ENCODE measurements at regions not wholly inside any gene's neighbourhood (a gene's known extent, or its start where the extent isn't known, plus 50 kb on each side); places are given as distances from the start of the nearest gene placed in this dataset.

DNA sequence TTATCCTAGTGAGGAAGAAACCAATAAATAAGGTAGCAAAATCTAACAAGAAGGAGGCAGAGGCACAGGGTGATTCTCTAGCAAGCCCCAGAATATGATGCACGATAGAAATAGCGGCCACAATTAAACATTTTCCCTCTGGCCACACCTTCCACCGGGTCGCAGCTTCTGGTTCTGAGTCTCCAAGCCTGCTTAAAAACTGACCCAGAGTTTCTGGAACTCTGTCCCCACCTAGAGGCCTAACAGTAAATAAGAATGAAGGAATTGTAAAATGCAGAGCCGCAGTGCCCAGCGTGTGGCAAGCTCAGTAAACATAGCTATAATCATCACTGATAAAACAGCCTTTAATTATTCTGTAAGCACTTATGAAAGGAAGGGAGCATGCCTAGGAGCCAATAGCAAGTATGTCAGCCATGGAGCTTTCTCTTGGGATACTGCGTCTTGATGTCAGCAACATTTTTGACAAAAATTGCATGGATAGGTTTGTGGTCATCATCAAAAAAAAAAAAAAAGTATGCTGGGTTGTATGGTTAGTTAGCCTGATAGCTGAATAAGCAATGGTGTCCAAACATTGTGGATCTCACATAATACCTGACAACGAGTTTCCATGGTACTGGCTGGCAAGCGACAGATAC is 465.5 kb downstream of the DNAH5 start:
- Histone ChIP-seq H3K36me3 (ENCODE audit: insufficient read depth in 1 of 2, low read depth in 1 of 2) (no peaks in the 10 kb centered on the region), H3K4me1 (no peaks in the 10 kb centered on the region), H3K4me3 (no peak overlapping the region), H3K27ac (no peak overlapping the region), H3K27me3 (ENCODE audit: insufficient read depth in 3 of 3, low read length in 2 of 3) (no peaks in the 10 kb centered on the region), H3K9me3 (no peaks in the 10 kb centered on the region)
- DNase-seq = no peak
- WGBS, 3 donors = 31 to 33% (median 32%) methylated on average over 9 of the region's 9 CpGs
- intact Hi-C loops (cut with DNase I) = no loop called here
- TF ChIP-seq, protein P1, sequence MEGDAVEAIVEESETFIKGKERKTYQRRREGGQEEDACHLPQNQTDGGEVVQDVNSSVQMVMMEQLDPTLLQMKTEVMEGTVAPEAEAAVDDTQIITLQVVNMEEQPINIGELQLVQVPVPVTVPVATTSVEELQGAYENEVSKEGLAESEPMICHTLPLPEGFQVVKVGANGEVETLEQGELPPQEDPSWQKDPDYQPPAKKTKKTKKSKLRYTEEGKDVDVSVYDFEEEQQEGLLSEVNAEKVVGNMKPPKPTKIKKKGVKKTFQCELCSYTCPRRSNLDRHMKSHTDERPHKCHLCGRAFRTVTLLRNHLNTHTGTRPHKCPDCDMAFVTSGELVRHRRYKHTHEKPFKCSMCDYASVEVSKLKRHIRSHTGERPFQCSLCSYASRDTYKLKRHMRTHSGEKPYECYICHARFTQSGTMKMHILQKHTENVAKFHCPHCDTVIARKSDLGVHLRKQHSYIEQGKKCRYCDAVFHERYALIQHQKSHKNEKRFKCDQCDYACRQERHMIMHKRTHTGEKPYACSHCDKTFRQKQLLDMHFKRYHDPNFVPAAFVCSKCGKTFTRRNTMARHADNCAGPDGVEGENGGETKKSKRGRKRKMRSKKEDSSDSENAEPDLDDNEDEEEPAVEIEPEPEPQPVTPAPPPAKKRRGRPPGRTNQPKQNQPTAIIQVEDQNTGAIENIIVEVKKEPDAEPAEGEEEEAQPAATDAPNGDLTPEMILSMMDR (IDR thresholded peaks at IDR 0.05) = no peak
- ATAC-seq = no peak

DNA sequence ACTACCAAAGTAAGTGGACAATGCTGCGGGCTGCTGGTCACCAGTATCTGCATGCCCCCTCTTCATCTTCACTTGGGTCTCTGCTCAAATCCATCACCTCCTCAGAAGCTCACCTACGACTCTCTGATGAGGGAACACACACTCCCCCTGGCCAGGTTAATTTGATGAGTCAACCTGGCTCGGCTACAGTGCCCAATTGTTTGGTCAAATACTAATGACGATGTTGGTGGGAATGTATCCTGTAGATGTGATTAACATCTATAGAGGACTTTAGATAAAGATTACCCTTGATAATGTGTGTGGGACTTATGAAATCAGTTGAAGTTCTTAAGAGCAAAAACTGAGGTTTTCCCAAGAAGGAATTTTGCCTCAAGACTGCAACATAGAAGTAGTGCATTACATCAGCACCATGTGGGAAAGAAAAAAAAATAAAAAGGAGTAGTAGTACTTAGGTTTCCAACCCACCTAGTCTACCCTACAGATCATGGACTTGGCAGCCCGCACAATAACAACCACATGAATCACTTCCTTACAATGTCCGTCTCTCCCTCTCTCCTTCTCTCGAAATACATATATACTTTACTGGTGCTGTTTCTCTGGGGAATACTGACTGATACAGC is 467.3 kb downstream of the DNAH5 start:
- H3K9me3 ChIP-seq = no peaks in the 10 kb centered on the region
- no peaks in the 10 kb centered on the region for H3K4me1 ChIP-seq
- no peaks in the 10 kb centered on the region for H3K27me3 ChIP-seq (ENCODE audit: insufficient read depth in 3 of 3, low read length in 2 of 3)
- no peak overlapping the region for H3K4me3 ChIP-seq
- DNase-seq = no peak
- H3K36me3 ChIP-seq (ENCODE audit: insufficient read depth in 1 of 2, low read depth in 1 of 2) = no peaks in the 10 kb centered on the region
- no peak for ATAC-seq
- WGBS, 3 donors = 75 to 81% (median 76%) methylated on average over 7 of the region's 7 CpGs
- H3K27ac ChIP-seq = no peak overlapping the region
- intact Hi-C loops (cut with DNase I) = no loop called here
- TF ChIP-seq, protein P1 (IDR thresholded peaks at IDR 0.05) = no peak

DNA sequence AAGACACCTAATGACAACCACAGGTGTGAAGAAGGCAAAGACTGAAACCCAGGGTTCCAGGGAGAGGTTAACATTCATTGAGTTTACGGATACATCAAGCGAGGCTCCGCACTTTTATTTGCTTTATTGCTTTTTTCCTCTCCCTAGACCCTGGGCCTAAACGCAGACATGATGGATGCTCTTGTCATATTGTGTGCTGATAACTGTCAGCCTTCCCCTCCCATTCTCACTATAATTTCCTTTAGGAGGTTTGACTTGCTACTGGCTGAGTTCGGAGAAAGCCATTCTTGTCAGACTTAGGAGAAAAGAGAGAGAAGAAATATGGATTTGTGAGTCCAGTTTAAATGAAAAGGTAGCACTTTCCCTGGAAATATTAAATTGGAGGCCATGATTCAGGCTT is 471.6 kb downstream of the DNAH5 start:
- DNase-seq (no peak), ATAC-seq (no peak)
- H3K9me3 ChIP-seq = no peaks in the 10 kb centered on the region
- H3K36me3 ChIP-seq (ENCODE audit: insufficient read depth in 1 of 2, low read depth in 1 of 2) = no peaks in the 10 kb centered on the region
- H3K27me3 ChIP-seq (ENCODE audit: insufficient read depth in 3 of 3, low read length in 2 of 3) = no peaks in the 10 kb centered on the region
- 76 to 86% (median 77%) methylated on average over 5 of the region's 5 CpGs for WGBS, 3 donors
- intact Hi-C loops (cut with DNase I) = no loop called here
- TF ChIP-seq, protein P1 (IDR thresholded peaks at IDR 0.05) = no peak
- no peak overlapping the region for H3K4me3 ChIP-seq
- H3K27ac ChIP-seq = no peak overlapping the region
- H3K4me1 ChIP-seq = no peaks in the 10 kb centered on the region

DNA sequence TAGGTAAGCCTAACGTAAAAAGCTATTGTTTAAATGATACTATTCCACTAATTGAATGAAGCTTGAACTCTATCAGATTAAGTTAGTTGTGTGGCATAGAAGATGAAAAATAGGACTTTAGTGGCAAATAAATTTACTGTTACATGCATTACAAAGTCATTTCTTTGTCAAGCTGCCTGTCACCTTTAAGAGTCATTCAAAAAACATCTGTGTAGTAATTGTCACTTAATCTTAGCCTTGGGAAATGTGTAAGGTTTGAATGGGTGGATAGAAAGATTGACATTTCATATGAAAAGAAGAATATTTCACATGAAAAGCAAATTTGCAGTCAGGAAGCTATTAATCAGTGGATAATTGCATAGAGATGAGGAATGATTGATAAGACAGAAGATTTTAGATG is 473.5 kb downstream of the DNAH5 start:
- Histone ChIP-seq H3K27ac (no peak overlapping the region), H3K27me3 (ENCODE audit: insufficient read depth in 3 of 3, low read length in 2 of 3) (no peaks in the 10 kb centered on the region), H3K36me3 (ENCODE audit: insufficient read depth in 1 of 2, low read depth in 1 of 2) (no peaks in the 10 kb centered on the region), H3K4me3 (no peak overlapping the region), H3K9me3 (no peaks in the 10 kb centered on the region), H3K4me1 (no peaks in the 10 kb centered on the region)
- WGBS, 3 donors = 57 to 64% (median 61%) methylated on average over 1 of the region's 1 CpG
- no peak for ATAC-seq
- intact Hi-C loops (cut with DNase I) = no loop called here
- TF ChIP-seq, protein P1 (IDR thresholded peaks at IDR 0.05) = no peak
- DNase-seq = no peak

DNA sequence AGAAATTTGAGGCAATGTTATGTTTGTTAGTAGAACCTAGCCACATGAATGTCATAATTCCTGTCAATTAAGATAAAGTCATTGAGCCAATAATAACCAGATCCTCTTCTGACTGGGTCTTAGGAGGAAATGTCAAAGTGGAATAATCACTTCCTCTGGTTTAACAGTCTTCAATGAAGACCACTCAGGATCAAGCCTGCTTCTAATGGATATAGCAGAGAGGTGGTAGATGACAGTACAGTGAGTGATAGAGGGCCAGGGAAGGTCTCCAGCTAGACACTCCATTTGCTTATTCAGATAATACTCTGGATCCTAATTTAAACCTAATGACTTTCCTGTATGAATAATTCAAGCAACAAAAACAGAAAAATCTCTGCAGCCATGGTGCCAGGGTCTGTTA is 474.2 kb downstream of the DNAH5 start:
- Histone ChIP-seq H3K27me3 (ENCODE audit: insufficient read depth in 3 of 3, low read length in 2 of 3) (no peaks in the 10 kb centered on the region), H3K9me3 (no peaks in the 10 kb centered on the region), H3K4me1 (no peaks in the 10 kb centered on the region), H3K36me3 (ENCODE audit: insufficient read depth in 1 of 2, low read depth in 1 of 2) (no peaks in the 10 kb centered on the region), H3K4me3 (no peak overlapping the region), H3K27ac (no peak overlapping the region)
- TF ChIP-seq, protein P1 (IDR thresholded peaks at IDR 0.05) = no peak
- ATAC-seq (no peak), DNase-seq (no peak)
- intact Hi-C loops (cut with DNase I) = no loop called here
